HEK293 (cell line): ENCODE measurements at regions not wholly inside any gene's neighbourhood (a gene's known extent, or its start where the extent isn't known, plus 50 kb on each side); places are given as distances from the start of the nearest gene placed in this dataset.

Source experiments
- GFI1B ChIP-seq: fragments of 450-650 bp; formaldehyde crosslinking; IDR thresholded peaks from 2 replicates; pipeline ENCODE4 v1.5.1; 2016; ENCODE audit warnings: missing biosample characterization, missing genetic modification characterization
- HOXA7 ChIP-seq: sonication (generic); formaldehyde crosslinking; IDR thresholded peaks from 2 replicates; pipeline ENCODE4 v1.8.1; 2022; ENCODE audit warnings: missing genetic modification reagents, borderline replicate concordance
- REPIN1 ChIP-seq: fragments of 450-650 bp; formaldehyde crosslinking; IDR thresholded peaks from 2 replicates; pipeline ENCODE4 v1.5.1; 2017; ENCODE audit warnings: missing biosample characterization, missing genetic modification characterization, low read depth
- ZBTB1 ChIP-seq: fragments of 450-650 bp; formaldehyde crosslinking; IDR thresholded peaks from 2 replicates; pipeline ENCODE4 v1.5.1; 2016; ENCODE audit warnings: missing biosample characterization, missing genetic modification characterization
- ZFP3 ChIP-seq: fragments of 450-650 bp; formaldehyde crosslinking; IDR thresholded peaks from 2 replicates; pipeline ENCODE4 v1.5.1; 2016; ENCODE audit warnings: low read depth, missing biosample characterization, missing genetic modification characterization
- ZNF626 ChIP-seq: fragments of 450-650 bp; sonication (Bioruptor Pico); formaldehyde crosslinking; IDR thresholded peaks from 2 replicates; pipeline ENCODE4 v1.5.1; 2018; ENCODE audit warnings: missing biosample characterization, missing genetic modification characterization, inconsistent platforms
- ZNF629 ChIP-seq: fragments of 450-650 bp; formaldehyde crosslinking; IDR thresholded peaks from 2 replicates; pipeline ENCODE4 v1.5.1; 2017; ENCODE audit warnings: missing biosample characterization, missing genetic modification characterization
- TF ChIP-seq, protein P1 (sequence below): fragments of 450-650 bp; formaldehyde crosslinking; IDR thresholded peaks from 2 replicates; pipeline ENCODE4 v1.5.1; 2016; ENCODE audit warnings: missing biosample characterization, missing genetic modification characterization
- TF ChIP-seq, protein P2 (sequence below): IDR thresholded peaks from 2 replicates; pipeline ENCODE4 v1.6.1; 2011; ENCODE audit warnings: mild to moderate bottlenecking, low read depth, low read length, borderline replicate concordance
- TF ChIP-seq, protein P3 (sequence below): fragments of 450-650 bp; formaldehyde crosslinking; IDR thresholded peaks from 2 replicates; pipeline ENCODE4 v1.5.1; 2016; ENCODE audit warnings: missing biosample characterization, missing genetic modification characterization
- TF ChIP-seq, protein P4 (sequence below): fragments of 450-650 bp; formaldehyde crosslinking; IDR thresholded peaks from 2 replicates; pipeline ENCODE4 v1.5.1; 2016; ENCODE audit warnings: missing biosample characterization, missing genetic modification characterization, low read depth
- TF ChIP-seq, protein P5 (sequence below): fragments of 450-650 bp; formaldehyde crosslinking; IDR thresholded peaks from 2 replicates; pipeline ENCODE4 v1.5.1; 2016; ENCODE audit warnings: missing biosample characterization, missing genetic modification characterization

DNA sequence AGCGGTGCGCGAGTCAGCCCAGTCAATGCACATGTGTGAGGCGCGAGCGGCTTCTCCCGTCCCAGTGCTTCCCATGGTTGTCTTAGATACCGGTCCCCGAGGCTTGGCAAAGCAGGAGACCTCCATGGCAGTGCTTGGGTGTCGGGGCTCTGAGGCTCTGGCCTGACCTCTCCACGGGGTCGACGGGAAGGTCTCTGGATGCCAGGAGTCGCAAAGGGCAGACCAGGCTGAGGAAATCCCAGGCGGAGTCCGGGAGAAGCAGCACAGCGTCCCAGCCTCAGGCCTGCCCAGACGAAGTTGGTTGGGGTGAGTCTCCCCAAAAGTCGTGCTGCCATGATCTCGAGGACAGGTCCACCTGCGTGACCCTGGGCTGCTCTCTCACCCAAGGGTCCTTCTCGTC, 3881.6 kb downstream of the SRGAP2C start:
- TF ChIP-seq, protein P1, sequence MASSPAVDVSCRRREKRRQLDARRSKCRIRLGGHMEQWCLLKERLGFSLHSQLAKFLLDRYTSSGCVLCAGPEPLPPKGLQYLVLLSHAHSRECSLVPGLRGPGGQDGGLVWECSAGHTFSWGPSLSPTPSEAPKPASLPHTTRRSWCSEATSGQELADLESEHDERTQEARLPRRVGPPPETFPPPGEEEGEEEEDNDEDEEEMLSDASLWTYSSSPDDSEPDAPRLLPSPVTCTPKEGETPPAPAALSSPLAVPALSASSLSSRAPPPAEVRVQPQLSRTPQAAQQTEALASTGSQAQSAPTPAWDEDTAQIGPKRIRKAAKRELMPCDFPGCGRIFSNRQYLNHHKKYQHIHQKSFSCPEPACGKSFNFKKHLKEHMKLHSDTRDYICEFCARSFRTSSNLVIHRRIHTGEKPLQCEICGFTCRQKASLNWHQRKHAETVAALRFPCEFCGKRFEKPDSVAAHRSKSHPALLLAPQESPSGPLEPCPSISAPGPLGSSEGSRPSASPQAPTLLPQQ, result no peak
- TF ChIP-seq, protein P2, sequence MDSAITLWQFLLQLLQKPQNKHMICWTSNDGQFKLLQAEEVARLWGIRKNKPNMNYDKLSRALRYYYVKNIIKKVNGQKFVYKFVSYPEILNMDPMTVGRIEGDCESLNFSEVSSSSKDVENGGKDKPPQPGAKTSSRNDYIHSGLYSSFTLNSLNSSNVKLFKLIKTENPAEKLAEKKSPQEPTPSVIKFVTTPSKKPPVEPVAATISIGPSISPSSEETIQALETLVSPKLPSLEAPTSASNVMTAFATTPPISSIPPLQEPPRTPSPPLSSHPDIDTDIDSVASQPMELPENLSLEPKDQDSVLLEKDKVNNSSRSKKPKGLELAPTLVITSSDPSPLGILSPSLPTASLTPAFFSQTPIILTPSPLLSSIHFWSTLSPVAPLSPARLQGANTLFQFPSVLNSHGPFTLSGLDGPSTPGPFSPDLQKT, result no peak
- TF ChIP-seq ZNF626 (tag by site-specific recombination) (no peak), HOXA7 (CRISPR knock-in tag) (no peak), GFI1B (no peak), ZBTB1 (no peak), ZNF629 (tag by site-specific recombination) (no peak), REPIN1 (no peak), ZFP3 (tag by site-specific recombination) (no peak)
- TF ChIP-seq, protein P3, sequence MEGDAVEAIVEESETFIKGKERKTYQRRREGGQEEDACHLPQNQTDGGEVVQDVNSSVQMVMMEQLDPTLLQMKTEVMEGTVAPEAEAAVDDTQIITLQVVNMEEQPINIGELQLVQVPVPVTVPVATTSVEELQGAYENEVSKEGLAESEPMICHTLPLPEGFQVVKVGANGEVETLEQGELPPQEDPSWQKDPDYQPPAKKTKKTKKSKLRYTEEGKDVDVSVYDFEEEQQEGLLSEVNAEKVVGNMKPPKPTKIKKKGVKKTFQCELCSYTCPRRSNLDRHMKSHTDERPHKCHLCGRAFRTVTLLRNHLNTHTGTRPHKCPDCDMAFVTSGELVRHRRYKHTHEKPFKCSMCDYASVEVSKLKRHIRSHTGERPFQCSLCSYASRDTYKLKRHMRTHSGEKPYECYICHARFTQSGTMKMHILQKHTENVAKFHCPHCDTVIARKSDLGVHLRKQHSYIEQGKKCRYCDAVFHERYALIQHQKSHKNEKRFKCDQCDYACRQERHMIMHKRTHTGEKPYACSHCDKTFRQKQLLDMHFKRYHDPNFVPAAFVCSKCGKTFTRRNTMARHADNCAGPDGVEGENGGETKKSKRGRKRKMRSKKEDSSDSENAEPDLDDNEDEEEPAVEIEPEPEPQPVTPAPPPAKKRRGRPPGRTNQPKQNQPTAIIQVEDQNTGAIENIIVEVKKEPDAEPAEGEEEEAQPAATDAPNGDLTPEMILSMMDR, result no peak
- TF ChIP-seq, protein P4, sequence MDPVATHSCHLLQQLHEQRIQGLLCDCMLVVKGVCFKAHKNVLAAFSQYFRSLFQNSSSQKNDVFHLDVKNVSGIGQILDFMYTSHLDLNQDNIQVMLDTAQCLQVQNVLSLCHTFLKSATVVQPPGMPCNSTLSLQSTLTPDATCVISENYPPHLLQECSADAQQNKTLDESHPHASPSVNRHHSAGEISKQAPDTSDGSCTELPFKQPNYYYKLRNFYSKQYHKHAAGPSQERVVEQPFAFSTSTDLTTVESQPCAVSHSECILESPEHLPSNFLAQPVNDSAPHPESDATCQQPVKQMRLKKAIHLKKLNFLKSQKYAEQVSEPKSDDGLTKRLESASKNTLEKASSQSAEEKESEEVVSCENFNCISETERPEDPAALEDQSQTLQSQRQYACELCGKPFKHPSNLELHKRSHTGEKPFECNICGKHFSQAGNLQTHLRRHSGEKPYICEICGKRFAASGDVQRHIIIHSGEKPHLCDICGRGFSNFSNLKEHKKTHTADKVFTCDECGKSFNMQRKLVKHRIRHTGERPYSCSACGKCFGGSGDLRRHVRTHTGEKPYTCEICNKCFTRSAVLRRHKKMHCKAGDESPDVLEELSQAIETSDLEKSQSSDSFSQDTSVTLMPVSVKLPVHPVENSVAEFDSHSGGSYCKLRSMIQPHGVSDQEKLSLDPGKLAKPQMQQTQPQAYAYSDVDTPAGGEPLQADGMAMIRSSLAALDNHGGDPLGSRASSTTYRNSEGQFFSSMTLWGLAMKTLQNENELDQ (tag by site-specific recombination), result no peak
- TF ChIP-seq, protein P5, sequence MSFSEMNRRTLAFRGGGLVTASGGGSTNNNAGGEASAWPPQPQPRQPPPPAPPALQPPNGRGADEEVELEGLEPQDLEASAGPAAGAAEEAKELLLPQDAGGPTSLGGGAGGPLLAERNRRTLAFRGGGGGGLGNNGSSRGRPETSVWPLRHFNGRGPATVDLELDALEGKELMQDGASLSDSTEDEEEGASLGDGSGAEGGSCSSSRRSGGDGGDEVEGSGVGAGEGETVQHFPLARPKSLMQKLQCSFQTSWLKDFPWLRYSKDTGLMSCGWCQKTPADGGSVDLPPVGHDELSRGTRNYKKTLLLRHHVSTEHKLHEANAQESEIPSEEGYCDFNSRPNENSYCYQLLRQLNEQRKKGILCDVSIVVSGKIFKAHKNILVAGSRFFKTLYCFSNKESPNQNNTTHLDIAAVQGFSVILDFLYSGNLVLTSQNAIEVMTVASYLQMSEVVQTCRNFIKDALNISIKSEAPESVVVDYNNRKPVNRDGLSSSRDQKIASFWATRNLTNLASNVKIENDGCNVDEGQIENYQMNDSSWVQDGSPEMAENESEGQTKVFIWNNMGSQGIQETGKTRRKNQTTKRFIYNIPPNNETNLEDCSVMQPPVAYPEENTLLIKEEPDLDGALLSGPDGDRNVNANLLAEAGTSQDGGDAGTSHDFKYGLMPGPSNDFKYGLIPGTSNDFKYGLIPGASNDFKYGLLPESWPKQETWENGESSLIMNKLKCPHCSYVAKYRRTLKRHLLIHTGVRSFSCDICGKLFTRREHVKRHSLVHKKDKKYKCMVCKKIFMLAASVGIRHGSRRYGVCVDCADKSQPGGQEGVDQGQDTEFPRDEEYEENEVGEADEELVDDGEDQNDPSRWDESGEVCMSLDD (tag by site-specific recombination), result no peak
